DMS 273 (cell line): ENCODE measurements at regions not wholly inside any gene's neighbourhood (a gene's known extent, or its start where the extent isn't known, plus 50 kb on each side); places are given as distances from the start of the nearest gene placed in this dataset.
"Not testable (repeated sequence)": the region's sequence is repeated elsewhere in the genome, so short reads cannot be mapped to it uniquely, and the experiment has no call there.

Experiments used
- DNase-seq: peaks from one replicate; lab custom pipeline; 2025; ENCODE audit not compliant: unreplicated experiment; lab: John Stamatoyannopoulos, UW

GRCh38 chr9:80509358-80509757, 937.6 kb downstream of the TLE4 start:
- no peak for DNase-seq

- DNase-seq: no peak
Measured at GRCh38 chr9:80507611-80508010, 935.8 kb downstream of the TLE4 start.

DNA sequence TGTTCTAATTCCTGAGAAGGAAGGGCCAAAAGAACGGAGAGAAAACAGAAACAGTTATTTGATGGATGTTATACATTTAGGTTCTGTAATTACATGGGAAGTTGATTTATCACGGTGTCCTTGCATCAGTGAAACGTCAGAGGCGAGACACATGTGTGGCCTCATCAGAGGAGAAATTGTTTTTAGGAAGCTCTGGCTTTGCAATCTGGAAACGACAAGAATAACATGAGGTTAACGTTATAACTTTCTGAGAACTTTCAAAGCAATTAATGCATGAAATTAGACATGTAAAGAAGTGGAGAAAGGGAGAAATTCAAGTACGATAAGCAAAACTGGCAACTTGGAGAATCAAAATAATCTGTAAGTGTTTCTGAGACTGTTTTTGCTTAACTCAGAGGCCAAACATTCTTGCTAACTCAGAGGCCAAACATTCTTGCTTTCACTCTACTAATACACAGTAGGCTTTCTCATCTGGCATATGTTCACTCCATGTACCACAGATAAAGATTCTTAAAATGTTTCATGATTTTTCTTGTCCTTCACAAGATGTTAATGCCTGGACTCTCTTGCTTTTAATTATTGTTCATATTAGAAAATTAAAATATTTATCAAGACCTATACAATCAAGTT, 933.0 kb downstream of the TLE4 start:
- DNase-seq: no peak

- DNase-seq: peak; percentile 71
Measured at GRCh38 chr9:80503671-80504281, 932.0 kb downstream of the TLE4 start.

DNA sequence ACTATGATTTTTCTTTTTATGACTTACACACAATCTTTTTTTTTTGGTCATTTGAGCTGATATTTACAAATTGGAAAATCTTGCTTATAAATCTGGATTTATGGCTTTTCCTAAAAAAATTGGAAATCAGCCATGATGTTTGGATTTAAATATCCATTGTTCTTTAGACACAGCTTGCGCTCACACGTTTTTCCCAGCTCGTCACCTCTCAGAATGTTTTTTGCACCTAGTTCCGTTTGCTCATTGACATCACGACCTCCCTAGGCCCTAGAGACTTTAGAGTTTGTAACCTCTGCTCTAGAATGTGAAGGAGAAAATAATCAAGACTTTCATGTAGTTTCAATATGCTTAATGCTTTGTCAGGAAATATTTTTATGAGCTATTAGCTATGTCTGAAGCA, 930.5 kb downstream of the TLE4 start:
- no peak for DNase-seq

DNA sequence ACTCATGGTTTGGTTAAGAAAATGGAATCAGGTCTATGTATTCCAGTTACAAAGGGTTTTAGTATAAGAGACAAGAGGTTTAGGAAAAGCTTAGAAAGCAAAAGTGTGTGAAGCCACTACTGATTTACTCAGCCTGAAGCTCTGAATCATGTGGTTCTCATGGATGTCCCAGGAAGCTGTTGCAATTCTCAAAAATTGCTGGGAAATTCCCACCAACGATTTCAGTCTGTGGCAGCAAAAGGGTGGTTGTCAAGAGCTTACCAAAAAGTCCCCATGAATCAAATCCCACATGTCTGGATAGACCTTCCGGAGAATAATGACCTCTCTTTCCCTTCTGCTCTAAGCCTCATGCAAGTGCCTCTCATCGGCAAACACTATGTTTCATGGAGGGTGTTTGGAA, 929.9 kb downstream of the TLE4 start:
- no peak for DNase-seq

- DNase-seq: no peak
Measured at GRCh38 chr9:80500300-80500699, 928.5 kb downstream of the TLE4 start.

DNA sequence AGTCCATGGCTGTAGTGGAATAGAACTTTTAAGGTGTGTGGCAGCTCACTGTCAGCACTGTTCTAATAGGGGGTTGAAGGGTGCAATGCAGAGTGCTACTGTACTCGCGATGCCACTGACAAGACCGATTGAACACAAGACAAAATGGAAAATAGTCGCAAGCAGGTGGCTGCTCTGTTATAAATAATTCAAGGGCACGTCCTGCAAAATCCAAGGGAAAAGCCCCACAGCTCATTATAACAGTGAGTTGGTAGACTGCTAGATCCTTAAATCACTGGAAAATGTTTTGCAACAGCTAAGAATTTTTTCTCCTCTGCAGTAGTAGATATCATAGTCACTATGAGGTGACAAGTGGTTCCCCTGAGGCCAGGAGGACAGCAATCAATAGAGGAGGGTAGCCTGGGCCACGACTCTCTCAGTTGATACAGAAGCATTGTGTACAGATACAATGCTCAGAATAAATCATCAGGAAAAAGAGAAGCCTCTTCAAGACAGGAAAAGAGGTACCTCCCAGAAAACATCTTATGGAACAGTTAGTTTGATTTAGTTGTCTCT, 926.3 kb downstream of the TLE4 start:
- DNase-seq: no peak

DNA sequence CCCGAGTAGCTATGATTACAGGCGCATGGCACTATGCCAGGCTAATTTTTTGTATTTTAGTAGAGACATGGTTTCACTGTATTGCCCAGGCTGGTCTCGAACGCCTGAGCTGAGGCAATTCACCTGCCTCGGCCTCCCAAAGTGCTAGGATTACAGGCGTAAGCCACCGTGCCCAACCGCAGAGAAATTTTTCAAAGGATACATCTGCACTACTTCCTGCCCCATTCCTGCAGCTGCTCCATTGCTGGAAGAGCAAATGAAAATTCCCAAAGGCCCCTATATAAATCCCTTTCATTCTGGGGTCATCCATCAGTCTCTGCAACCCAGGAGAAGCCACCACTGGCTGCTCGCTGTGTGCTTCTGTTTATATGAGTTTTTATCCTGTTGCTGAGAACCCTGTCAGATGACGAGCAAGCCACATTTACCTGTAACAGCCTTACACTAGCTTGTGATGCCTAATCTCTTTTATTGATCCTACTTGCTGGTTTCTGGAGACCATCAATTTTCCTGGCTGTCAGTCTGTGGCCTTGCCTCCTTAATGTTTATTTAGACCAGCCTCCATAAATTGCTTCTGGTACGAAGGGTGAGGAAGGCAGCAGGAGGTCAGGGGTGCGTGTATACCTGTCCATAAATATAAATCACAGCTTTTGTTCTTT, 925.3 kb downstream of the TLE4 start:
- DNase-seq: no peak

DNA sequence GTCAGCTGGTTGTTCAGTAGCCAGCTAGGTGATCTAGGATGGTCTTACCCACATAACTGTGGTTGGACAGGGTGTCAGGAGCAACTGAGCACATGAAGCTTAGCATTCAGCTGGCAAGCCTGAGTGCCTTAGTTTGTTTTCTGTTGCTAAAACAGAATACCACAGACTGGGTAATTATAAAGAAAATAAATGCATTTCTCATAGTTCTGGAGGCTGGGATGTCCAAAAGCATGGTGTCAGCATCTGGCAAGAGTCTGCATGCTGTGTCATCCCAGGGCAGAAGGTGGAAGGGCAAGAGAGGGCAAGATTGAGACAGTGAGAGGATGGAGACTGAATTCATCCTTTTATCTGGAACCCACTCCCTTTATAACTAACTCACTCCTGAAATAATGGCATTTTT, 921.5 kb downstream of the TLE4 start:
- DNase-seq: no peak

DNA sequence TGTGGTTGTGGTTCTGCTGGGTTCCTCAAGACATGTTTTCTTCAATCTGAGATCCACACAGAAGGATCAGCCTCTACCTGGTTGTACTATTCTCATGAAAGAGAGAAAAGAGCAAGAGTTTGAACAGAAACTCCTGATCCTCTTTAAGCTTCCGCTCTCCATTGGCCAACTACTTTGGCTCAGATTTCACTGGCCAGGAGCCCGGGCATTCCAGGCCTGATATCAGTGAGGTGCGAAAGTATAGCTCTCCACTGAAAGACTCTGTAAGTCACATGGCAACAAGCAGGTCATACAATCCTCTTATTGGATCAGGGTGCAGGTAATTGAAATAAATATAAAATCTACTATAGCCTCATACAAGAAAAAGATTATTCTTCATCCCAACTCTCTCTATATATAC, 920.5 kb downstream of the TLE4 start:
- peak; percentile 45 for DNase-seq

DNA sequence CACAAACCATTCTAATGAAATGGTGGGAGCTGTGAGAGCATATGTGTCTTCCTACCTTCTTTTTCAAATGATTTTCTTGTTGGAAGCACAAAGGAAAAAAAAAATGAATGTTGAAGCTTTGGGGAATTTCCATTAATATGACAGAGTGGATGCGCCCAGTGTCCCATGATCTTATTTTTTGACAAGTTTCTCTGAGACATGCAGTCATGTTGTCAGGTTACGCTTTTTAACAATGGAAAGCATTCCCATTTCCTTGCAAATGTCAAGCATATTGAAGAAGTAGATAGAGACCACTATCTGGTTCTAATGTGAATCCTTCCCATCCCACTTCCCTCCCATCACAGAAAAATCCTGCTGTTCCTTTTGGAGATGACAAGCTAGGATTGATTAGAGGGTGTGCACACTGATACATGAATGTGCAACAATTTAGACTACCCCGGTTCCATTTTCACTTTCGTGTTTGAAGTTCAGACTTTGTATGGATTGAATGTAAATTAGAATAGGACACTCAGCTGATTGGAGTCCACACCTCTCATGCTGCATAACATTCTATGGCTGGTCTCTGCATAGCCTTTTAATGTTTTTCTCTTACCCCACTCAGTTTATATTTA, 919.4 kb downstream of the TLE4 start:
- no peak for DNase-seq

DNA sequence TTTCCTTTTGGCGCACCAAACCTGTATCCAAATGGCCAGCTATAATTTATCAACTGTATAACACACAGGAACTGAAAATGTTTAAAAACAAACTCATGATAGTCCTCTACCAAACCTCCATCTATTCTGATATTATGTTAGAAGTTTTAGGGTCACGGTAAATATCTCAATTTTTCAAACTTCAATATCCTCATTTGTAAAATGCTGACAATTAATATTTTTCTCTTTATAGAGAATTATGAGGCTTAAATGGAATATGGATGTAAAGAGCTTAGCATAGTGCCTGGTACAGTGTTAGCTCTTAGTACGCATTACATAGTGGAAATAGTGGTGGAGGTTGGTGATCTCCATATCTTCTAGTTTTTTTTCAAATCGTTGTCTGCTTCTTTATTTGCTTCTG, 917.6 kb downstream of the TLE4 start:
- DNase-seq: no peak

DNA sequence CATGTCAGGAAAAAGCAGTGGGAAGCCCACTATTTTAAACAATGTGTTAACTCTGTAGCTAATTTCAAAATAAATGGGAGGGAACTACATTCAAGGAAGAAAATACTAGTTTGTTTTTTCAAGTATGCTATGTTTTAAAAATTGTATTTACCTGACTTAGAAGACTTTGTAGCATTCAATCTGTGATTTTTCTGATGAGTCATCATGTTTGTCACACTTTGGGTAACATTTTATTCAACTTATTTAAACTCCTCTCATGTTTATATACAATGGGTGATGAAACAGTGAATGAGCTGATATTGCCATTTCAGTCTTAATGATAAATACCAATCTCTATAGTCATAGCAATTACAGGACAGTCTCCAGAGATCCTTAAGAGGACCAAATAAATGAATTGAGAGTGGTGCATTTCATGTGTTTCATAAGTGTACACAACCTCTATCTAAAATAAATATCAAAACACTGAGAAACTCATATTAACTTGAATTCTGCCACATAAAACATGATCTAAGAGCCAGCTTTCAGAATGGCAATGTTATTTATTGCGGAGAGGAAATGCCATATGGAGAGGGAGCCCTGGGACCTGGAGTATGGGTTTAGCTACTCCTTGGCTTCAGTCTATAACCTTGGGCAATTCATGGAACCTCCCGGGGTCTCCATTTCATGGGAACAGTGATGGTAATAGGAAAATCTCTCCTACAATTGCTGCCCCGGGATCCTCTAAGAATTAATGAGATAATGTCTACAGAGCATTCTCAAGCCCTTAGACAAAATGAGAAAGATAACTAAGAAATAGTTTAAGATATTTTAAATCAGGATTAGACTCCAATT, 913.9 kb downstream of the TLE4 start:
- no peak for DNase-seq

DNA sequence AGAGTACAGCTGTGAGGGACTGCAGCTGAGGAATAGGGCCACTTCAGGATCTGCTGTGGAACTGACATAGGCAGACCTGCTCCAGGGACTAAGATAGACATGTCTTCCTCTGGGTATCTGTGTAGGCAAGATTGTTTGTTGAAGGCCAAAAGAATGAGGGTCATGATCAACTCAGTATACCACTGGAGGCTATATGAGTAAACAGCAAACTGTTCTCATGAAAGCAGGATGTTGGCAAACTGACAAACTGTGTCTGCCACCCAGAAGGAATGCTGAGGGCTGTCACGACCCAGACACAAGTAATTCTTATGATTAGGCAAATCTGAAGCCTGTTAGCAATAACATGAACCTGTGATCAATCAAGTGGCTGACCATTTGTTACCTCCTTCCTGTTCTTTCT, 910.5 kb downstream of the TLE4 start:
- DNase-seq: not testable (repeated sequence)

DNA sequence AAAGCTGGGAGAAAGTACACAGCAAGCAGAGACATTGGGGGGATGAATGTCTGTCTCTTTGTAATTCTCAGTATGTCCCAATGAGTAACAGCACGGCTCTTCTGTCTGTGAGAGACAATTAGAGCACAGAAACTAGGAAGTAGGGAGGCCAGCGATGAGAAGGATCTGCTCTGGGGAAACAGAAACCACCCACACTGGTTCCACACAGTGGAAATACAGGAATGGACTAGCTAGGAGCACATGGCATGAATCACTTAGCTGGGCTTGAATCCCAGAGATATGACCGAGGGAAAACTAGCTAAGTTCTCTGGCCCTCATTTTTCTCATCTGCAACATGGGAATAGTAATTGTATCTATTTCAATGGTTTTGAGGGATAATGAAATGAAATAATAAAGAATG, 895.9 kb downstream of the TLE4 start:
- DNase-seq: no peak

DNA sequence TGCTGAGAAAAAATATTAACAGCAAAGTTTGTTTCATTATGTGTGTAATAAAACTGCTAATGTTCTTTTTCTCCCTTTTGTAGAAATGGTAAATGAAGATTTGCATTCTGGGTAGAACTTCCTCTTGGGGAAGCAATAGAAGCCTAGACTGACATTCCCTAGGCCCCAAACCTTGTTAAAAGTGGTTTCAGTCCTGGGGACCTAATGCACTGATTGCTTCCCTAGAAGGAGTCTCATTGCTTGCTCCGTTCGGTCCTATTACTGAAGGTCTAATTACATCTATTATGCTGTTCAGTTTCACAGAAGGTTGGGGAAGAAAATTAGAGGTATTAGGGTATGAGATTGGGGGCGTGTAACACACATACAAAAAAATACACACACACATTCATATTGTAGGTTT, 893.8 kb downstream of the TLE4 start:
- no peak for DNase-seq

GRCh38 chr9:80449513-80449912, 877.7 kb downstream of the TLE4 start:
- DNase-seq: no peak

GRCh38 chr9:80448996-80449395, 877.2 kb downstream of the TLE4 start:
- no peak for DNase-seq

GRCh38 chr9:80447876-80448275, 876.1 kb downstream of the TLE4 start:
- DNase-seq: no peak

DNA sequence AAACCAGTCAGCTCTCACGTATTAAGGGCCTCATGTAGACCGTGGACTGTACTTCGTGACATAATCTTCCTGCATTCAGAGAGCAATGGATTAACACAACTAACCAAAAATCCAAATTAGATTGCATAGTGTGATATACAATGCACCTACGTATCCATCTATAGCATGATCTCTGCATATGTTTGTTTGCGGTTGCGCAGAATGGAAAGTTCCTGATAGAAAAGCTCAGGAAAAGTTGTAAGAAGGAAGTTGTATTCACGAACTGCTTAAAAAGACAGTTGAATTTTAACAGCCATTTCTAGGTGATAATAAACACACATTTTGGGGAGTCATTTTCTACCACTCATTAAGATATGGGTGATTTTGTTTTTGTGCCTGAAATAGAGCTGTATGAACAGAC, 869.0 kb downstream of the TLE4 start:
- peak; percentile 35 for DNase-seq
